GM18511 (cell line): ENCODE measurements at regions not wholly inside any gene's neighbourhood (a gene's known extent, or its start where the extent isn't known, plus 50 kb on each side); places are given as distances from the start of the nearest gene placed in this dataset.

Source experiments
- ATAC-seq: cut with Tn5 transposase; IDR thresholded peaks from one replicate; pipeline ENCODE4 v1.9.1; 2021; ENCODE audit warnings: mild to moderate bottlenecking, moderate library complexity; ENCODE audit not compliant: unreplicated experiment

DNA sequence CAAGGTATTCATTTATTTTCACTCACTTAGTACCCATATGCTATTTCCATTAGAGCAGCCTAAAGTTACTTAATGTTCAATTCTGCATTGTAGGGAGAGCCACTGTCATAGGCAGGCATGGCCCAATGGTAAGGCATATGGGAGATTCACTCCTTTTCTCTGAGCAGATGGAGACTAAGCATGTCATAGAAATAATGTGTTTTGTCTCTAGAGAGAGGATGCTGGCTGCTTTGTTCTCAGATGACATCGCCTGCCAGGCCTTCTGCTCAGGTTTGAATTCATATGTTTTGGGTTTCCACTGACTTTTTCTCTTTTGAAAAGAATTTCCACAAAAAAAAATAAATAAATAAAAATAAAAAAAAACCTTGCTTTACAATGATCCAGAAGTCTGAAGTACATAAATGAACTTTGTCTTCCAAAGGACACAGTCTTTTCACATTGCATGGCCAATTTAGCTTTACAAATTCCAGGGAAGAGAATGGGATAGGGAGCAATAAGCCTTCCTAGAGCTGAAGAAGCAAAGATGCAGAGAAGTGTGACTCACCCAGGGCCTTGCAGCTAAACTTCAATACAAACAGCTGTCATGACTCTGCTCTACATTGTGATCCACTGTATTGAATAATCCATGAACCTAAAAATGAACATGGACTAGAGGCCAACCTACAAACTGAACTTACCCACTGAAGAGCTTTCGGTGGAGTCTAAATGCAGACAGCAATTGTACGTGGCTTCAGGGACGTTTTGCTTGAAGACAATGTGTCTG lies 422.5 kb downstream of the CMPK2 start:
- ATAC-seq: no peak

DNA sequence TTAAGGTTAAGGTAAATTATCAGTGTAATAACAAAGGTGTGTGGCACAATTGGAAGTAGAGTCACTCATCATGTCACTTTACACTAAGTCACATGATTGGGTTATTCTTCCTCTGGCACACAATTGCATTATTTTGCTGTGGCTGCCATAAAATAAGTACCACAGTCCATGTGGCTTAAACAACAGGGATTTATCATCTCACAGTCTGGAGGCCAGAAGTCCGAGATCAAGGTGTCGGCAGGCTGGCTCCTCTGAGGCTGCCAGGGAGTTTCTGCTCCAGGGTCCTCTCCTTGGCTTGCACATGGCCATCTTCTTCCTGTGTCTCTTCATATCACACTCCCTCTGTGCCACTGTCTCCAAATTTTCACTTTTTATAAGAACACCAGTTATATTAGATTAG lies 421.2 kb downstream of the CMPK2 start:
- ATAC-seq: no peak

DNA sequence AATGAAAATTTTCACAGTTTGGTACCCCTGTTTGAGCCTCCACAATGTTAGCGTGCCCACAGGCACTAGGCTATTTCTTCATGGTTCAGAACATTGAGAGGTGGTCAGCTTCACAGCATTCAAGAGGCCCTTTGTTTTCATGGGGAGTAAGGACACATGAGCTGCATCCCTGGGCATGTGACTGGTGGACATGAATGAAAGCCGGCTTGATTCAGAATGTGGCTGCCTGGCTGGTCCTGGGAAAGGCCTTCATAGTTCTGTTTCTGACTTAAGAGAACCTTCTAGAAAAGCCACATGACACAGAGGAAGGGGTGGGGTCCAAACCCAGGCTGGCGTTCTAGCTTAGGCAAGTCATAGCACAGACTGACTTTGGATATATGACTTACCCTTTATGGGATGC lies 420.6 kb downstream of the CMPK2 start:
- ATAC-seq: no peak

DNA sequence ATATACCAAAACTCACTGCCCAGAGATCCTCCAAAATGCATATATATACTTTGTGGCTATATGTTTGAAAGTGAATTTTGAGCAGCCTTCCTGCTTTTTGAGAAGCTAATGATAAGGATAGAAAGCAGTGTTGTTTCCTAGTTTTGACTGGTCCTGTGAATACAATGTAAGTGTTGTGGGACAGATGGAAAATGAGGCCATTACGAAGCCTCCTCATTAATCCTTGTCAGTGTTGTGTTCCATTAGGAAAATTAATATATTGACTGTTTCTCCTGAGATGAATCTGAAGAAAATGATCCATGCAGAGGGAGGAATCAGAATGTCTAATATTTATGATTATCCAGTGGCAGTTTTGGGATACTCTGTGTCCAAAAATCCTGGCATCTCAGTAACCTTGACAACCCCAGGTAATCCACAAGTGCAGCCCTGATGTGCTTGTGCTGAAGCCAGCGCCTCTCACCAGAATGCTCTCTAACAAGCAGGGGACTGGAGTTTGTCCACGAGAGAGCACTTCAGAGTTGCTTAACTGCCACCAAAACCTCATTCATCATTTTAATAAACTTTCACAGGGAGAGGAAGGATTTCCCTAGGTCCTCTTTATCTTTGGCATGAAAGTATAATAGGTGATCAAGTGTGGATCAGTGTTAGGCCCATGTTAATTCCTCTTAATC lies 418.6 kb downstream of the CMPK2 start:
- ATAC-seq: no peak

DNA sequence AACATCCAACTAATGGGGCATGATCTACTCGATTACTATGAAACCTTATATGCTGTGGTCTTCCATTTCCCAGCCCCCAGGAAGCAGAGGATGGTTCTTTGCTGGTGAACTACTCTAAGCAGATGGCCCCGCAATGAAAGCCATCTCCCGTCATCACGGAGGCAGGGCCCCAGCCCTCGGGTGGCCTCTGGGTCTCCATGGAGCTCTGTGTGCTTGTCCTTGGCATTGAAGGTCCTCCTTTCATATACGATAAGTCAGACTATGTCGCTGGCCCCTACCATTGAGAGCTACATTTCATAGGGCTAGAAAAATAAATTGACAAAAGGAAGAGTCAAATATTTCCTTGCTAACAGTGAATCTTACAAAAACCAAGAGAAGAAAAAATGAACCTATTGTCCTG lies 416.8 kb downstream of the CMPK2 start:
- ATAC-seq: no peak

DNA sequence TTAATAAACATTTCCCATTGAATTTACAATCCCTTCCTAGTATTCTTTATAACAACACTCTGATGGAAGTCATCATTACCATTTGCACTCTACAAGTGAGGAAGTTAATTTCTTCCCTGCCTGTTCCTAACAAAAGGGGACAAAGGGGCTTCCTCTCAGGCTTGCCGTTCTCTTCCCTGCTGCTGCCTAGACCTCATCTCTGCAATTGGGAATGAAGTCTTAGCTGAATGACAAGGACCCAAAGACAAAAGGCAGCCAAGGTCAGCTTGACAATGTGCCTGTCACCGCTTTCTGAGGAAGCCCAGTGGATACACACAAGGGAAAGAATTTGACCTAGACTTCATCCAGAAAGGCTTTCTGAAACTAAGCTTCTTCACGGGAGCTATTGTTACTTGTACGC lies 416.4 kb downstream of the CMPK2 start:
- ATAC-seq: no peak

DNA sequence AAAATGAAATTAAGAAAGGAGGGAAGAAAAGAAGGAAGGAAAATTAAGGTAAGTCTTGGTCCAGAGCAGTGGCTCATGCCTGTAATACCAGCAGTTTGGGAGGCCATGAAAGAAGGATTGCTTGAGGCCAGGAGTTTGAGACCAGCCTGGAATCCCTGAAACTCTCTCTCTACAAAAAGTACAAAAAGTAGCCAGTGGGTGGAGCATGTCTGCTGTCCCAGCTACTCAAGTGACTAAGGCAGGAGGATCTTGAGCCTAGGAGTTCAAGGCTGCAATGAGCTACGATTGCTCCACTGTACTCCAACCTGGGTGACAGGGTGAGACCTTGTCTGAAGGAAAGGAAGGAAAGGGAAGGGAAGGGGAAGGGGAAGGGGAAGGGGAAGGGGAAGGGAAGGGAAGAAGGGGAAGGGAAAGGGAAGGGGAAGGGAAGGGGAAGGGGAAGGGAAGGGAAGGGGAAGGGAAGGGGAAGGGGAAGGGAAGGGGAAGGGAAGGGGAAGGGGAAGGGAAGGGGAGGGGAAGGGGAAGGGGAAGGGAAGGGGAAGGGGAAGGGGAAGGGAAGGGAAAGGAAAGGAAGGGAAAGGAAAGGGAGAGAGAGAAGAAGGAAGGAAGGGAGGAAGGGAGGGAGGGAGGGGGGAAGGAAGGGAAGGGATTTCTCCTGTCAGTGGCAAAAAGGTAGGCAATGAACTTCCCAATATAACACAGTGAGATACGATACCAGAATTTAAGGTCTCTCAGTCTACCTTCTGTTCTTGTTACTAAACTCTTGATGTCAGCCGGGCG lies 412.8 kb downstream of the CMPK2 start:
- no peak for ATAC-seq

DNA sequence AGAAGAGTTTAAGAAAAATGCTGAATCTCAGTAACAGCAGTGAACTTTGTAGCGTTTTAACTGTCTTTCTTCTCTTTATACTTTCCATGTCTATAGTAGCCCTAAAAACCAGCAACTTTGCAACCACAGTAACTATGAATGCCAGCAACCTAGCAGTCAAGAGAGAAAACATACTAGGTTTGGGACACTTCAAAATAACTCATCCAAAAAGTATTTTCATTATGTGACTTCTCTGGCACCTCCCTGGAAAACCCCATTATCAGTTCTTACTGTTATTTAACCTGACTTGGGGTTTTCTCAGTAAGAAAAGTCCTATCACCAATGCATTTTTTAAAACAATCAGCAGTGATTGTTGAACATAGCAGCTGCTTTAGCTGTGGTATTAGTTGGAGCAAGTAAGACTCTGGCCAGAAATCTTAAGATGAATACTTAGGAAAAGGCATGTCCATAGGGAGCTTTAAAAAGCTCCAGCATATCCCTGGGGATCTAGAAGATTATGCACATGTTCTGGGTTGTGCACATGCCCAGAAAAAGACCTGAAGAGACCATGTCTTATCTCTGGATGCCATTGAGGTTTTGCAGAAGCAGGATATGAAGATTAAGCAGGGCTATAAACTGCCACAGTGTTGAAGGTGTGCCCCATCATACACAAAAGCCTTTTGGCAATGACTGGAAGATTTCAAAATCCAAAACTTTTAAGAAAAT lies 411.3 kb downstream of the CMPK2 start:
- ATAC-seq: no peak

DNA sequence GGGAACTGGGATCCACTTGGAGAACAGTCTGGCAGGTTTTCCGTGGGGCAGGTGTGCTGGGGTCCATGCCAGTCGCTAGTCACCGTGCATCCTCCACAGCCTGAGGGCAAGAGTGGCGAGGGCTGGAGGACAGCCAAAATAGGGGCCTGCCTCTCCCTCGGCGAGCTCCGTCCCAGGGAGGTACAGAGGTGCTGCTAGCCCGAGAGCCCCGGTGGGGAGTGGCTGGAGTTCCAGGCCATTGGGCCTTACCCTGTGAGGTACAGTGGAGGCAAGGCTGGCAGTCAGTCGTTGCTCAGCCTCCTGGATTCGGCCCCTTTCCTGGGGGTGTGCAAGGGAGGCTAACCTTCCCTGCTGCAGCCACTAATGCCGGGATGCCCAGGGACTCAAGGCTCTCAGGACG lies 406.6 kb downstream of the CMPK2 start:
- no peak for ATAC-seq

DNA sequence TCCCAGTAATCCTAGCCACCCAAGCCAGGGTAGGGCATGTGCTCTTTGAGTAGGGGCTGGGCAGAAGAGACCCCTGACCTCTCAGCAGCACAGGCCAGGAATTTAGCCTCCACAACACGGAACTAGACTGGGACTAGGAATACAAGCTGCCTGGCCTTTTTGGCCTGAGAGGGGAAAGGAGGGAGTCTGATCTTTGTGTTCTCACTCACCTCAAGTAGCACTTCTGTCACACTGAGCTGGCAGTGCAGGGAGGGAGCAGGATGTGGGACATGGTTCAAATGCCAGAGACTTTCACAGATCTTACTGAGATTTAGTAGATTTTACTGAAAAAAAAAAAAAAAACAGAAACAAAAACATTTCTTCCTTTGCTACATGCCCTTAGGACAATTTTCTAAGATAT lies 395.2 kb downstream of the CMPK2 start:
- no peak for ATAC-seq

DNA sequence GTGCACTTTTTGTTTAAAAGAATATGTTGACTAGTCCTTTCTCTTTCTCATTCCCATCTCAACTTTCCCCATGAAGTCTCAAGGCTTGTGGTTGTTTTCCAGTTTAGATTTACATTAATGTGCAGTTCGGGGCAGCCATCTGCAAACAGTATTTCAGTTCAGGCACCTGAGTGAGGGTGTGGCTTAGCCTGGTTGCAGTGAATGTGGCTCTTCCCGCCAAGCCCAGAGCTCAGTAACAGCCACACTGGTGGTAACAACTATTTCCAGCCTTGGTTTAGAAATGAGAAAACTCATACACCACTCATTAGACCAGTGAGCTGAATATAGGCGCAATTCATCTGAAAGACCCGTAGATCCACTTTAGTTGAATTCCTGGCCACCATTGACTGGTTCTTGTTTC lies 394.3 kb downstream of the CMPK2 start:
- no peak for ATAC-seq

DNA sequence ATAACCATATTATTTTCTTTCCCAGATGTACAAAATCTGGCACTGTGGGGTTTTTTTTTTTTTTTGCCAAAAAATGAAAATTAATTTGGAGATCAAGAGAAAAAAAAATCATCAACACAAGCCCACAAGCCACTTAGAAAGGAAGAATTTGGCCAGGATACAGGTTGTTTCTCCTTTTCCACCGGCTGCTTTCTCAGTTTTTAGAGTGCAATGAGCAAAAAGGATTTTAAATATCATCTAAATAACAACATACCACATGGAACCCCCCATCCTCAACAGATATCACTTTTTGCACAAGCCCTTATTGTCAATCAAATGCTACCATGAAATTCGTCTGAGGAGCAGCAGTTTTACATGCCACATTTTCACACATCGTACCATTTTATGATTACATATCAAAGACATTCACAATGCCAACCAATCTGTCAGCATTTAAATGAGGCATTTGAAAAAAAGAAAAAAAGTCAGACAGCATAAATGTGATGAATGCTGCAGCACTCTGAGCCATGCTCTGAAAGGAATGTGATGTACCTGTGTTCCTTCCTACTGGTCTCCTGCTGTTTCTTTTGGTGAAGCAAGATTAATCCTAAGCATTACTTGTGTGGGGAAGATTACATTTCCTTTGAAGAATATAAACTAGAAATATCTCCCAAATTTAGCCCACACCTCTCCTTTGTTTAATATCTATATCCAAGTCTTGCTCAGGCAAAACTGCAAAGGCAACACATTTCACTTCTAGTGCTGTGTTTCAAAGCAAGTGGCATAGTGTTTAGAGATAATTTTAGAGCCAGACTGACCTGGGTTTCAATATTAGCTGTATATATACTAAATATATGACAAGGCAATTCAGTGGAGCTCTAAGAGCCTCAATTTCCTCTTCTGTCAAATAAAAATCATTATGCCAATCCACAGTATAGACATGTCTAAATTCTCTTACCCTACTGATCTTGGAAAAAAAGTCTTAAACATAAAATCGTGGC lies 391.3 kb downstream of the CMPK2 start:
- peak; percentile 38 for ATAC-seq

DNA sequence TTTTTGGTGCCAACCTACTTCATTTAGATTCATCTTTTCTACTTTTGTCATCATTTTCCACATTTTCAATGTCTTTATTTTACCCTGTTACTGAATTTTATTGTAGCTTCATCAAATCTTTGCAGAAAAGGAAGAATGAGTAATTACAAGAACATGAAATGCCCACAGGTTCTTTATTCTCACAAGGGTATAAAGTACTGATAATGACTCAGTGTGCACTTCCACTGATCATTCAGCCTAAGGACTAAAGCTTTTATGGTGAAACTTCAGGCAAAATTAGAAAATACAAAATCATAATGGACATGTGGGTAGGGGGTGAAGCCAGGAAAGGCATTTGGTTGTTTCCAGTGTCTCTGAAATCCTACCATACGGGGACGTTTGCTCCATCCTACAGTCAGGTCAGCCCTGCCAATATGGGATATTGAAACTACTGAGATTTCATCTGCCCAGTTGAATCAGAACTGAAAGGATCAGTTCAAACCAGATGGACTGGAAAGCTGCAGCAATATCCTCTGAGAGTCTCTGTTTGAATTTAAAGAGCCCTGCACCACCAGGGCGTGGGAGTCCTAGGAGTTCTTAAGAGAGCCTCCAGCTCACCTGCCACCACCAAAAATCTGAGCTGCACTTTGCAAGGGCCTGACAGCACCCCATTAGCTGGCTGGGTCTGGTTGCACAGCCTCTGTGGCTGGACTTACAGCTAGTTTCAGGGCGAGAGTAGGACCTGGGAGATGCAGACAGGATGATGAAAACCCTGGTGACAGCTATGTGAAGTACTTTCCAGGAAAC lies 390.4 kb downstream of the CMPK2 start:
- ATAC-seq: peak; percentile 48

DNA sequence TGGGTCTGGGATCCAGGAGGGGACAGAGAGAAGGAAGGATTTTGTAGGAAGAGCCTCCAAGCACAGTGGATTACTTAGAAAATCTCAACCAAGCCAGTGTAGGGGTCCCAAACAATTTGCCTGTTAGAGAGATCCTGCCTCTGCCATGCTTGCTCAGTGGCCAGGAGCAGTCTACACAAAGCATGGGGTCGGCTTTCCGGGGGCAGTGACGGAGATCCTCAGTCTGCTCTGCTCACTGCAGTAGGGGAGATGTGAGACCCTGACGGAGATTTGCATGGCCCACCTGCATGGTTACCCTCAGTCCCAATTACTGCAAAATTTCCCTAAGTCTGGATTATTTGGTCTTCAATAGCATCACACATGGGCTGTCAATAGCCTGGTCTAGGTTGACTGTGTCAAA lies 385.2 kb downstream of the CMPK2 start:
- no peak for ATAC-seq

DNA sequence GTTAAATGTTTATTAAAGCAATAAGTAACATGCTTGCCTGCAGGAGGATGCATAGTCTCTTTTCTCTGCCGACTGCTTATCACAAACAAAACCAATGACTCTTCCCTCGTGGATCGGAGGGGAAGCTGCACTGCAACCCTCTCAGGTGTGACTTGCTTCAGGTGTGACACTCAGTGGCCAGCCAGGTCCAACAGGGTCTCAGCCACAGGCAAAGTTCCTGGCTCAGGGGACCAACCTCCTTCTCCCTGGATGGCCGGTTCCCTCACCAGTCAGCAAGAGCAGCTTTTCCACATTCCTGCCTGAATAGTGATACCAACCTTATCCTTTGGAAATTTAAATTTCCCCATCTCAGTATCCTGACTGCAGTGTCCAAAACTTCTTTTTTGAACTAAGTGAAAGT lies 383.5 kb downstream of the CMPK2 start:
- no peak for ATAC-seq

DNA sequence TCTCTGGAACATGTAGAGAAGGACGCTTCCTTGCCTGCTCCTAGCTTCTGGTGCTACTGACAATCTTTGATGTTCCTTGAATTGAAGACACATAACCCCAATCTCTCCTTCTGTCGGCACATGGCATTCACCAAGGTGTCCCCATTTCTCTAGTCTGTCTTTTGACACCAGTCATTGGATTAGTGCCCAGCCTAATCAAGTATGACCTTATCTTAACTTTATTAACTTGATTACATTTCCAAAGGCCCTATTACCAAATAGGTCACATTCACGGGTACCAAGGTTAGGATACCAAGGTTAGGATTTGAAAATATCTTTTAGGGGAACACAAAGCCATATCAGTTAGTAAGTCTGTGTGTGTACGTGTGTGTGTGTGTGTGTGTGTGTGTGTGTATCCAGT lies 377.9 kb downstream of the CMPK2 start:
- ATAC-seq: no peak

DNA sequence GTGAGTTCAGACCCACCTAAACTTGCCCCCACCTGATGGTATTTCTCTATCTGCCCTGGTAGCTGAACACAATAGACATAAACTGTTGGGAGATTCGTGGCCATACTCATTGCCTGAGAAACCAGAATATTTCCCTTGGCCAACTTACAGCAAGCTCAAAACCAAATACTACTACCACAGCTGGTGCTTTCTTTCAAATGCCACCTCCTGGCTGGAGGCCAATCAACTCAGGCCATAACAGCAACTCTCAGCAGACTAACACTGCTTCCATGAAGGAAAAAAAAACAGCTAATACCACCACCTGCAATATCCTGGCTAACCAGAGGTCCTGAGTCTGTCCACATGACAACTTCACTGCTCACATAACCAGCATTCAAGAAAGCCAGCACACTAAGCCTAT lies 373.1 kb downstream of the CMPK2 start:
- ATAC-seq: no peak

DNA sequence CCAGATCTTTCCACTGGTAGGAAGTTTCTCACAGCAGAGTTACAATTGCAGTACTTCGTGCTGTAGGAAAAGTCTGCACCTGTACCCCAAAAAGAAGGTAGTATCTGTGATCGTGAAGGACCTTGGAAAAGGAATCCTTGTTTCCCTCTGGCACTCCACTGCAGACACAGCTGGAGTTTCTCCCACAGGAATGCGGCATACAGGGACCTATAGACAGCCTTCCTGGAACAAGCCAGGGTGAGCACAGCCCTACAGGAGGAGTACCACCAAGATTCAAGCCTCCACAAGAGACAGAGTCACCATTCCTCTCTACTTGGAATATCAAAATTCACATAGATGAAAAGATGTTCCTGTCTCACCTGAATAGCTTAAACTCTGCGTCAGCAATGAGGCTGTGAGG lies 372.4 kb downstream of the CMPK2 start:
- no peak for ATAC-seq

DNA sequence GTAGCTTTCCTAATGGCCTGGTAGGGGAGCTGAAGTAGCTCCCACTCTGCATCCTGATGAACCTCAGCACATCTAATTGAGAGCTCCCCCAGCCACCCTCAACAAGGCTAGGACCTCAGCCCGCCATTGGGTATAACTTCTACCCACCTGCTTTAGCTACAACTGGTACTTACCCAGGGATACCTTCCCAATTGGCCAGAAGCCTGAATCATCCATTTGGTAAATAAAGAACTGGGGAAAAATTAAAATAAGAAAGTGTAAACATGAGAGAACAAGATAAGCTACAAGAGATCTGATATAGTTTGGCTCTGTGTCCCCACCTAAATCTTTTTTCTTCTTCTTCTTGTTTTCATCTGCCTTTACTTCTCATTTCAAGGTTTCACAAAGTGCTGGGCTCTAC lies 372.0 kb downstream of the CMPK2 start:
- ATAC-seq: no peak
